NCI-H510A treated with DMSO at 0.1 percent for 48 hours (cell line): ENCODE measurements at regions not wholly inside any gene's neighbourhood (a gene's known extent, or its start where the extent isn't known, plus 50 kb on each side); places are given as distances from the start of the nearest gene placed in this dataset.

Experiments used
- DNase-seq: peaks from one replicate; lab custom pipeline; 2025; lab: John Stamatoyannopoulos, UW

DNA sequence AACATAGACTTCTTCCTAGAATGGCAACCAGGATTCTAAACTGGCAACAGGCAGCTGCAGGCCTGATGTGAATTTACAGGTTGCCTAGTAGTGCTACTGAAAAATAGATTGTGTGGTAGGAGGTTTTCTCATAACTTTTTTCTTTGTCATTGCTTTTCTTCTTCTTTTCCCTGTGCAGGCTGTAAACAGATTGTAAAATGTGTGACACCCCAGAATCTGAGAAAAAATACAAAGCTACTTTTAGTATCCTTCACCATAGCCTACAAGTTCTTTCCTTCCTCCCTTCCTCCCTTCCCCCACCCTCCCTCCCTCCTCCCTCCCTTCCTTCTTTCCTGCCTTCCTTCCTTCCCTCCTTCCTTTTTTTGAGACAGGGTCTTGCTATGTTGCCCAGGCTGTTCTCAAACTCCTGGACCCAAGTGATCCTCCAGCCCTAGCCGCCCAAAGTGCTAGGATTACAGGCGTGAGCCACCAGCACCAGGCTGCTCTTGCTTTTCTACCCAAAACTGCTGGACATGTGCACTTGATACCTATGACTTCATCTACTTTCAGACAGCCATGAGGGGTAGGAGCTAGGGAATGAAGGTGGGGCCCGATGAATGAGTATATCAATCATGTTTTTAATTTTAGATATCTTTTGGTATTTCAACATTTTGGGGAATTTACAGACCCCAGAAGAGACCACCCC, 114.2 kb upstream of the EEA1 start:
- no peak for DNase-seq

DNA sequence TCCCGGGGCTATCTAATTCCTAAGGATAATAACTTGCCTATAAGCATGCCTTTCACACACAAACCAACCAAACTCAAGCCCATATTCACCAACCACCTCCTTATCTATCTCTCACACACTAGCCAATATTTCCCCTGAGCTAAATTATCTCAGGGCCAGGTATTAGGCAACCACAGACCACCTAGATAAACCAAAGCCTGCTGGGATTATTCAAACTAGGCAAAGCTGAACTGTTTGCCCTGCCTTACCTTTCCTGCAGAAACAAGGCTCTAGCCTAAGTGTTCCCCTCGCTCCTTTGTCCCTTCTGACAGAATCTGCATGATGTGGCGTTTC, 114.7 kb upstream of the EEA1 start:
- no peak for DNase-seq

GRCh38 chr12:93047118-93047517, 118.0 kb upstream of the EEA1 start:
- no peak for DNase-seq

DNA sequence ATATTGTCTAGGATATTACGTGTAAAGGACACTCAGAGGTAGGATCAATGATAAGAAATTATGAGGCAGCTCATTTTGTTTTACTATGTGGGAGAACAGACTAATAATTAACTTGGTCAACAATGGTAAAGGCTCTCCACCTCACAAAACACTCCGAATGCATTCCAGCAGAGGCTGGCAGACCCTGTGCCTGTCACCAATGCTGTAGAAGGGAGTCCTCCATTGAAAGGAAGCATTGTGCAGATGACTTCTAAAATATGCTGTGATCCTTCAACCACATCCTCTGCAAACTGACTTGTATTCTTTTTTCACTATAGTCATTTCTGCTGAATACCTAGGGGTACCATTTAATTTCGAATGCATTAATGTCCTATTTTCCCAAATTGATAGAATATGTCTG, 119.6 kb upstream of the EEA1 start:
- DNase-seq, result no peak

GRCh38 chr12:93050026-93050747, 121.1 kb upstream of the EEA1 start:
- DNase-seq, result no peak

- DNase-seq, result no peak
Observed at GRCh38 chr12:93050748-93051081, 121.6 kb upstream of the EEA1 start.

DNA sequence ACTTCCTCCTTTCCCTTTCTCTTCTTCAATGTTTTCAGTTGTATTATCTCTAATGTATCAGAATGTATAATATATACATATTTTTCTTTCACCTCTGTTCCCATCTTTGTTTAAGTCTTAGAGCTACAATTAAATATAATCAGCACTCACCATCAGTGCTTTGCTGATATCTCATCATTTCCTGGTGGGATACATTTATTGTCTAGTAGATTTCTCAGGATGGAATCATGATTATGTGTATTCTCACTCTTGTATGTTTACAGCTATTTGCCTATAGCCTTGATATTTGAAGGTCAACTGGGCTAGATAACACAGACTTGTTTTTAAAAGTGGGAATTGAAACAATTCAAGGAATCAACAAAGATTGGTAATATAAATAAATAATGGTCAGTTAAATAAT, 124.9 kb upstream of the EEA1 start:
- no peak for DNase-seq

DNA sequence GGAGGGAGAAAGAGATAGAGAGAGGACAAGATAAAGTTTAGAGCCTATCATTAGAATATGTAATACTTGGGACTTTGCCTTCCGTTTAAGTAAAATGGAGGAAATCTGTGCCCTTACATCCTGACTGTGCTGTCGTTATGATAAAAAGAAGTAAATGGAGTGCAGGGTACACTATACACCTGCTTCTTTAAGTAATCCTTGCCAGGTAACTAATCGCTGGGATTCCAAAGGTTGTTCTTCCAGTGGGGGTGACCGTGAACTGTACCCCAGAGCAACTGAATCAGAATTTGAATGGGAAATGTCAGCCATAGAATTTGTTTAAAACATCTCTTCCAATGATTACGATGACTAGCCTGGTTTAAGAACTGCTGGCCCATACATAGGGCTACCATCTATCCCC, 126.1 kb upstream of the EEA1 start:
- no peak for DNase-seq

DNA sequence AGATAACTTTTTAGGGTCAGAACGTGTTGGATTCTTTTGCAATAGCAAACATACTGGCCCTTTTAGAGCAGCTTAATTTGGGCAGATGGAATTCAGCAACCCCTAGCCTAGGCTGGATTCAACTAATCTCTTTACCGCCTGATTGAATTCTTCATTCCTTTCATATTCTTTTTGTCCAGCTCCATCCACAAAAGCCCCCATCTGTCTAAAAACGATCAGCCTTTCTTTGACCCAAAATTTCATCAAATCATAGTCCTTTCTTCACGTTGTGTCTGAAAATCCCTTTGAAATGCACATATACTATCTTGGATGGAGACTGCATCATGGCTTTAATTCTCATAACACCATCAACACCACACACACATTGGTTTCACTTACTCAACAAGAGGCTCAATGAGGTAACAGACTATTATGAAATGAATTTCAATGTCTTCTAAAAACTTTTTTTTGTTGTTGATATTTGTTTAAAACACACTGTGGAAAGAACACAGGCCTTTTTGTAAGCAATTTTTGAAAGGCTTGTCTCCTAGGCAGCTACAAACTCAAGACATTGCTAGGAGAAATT, 128.0 kb upstream of the EEA1 start:
- no peak for DNase-seq

GRCh38 chr12:93058280-93058679, 129.2 kb upstream of the EEA1 start:
- no peak for DNase-seq

DNA sequence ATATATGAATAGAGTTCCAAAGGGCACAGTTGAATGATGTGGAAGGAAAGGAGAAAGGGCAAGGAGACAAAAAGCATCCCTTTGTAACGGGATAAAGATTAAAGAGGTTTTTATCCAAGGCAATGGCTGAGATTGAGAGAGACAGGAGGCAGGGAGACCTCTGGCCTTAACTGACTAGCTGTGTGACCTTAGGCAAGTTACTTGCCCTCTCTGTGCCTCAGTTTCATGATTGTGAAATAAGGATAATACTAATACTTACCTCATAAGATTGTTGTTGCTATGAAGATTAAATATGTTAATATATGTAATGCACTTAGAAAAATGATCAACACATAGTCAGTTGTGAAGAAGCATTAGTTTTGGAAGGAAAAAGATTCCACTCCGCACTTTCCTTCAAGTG, 130.2 kb upstream of the EEA1 start:
- no peak for DNase-seq

GRCh38 chr12:93059925-93060665, 131.0 kb upstream of the EEA1 start:
- no peak for DNase-seq

DNA sequence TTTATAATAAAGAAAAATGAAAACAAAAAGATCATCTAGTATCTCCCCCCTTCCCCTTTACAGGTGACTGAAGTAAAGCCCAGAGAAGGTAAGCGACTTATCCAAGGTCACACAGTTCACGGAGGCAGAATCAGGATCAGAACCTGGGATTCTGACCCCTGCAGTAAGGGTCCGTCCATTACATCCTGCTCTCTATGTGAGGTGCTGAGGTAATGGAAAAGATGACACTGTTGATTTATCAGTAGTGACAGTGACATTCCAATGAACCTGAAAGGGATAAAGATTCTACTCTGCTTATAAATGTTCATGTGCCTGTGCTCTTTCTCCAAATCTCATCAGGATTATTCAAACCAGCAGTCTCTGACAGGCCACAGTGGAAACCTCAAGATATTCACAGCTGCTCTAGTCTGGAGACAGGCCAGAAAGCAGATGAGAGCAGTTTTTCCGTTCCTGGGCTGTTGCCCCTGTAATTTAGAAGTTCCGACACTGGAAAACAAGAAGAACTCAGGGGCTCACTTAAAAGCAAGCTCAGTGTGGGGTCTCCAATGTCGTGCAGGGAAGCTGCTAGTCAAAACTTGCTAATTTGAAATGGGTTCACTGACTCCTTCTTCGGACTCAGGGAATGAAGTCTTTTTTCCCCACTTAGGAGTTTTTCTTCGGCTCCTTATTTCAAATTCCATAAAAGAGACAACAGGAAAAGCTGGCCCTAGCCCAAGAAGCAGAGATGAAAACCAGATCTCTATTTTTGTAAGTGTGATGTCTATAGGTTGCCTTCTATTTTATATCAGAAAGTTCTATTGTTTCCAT, 131.8 kb upstream of the EEA1 start:
- DNase-seq, result no peak

DNA sequence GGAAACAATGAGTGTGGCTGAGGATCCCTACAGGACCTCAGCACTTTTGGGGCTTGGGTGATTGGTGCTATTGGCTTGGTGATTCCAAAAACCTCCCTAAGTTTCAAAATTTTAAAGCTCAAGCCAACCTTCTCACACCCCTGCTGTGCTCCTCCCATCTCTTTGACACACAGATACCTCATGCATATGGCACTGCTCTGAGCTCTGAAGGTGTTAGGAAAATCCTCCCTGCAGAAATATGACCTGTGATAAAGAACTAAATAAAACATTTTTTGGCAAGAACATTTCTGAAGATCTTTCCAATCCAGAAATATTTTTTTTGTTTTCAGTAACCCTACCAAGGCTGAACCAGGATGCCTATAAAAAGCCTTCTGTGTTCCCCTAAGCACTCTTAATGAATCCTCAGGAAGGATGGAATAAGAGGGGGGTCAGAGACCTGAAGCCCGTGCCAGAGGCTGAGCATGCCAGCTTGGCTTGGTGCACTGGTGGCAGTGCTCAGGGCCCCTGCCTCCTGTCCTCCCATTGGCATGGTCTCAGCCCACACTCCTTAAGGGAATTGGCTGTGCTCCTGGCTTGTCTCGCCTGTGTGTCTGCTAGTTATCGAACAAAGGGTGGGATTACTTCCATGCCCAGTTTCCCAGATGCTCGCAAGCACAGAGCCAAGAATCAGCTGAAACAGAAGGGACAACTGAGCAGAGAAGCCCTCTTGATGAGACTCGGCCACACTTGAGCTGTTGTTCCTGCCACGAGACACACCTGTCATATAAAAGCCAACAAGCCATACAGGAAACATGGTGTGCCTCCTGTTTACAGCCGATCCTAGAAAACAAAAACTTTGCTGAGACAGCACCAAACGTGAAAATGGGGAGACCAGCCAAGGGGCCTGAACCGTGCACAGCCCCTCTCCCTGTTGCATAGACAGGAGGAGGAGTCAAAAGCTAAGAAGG, 132.7 kb upstream of the EEA1 start:
- DNase-seq, result peak; percentile 46

DNA sequence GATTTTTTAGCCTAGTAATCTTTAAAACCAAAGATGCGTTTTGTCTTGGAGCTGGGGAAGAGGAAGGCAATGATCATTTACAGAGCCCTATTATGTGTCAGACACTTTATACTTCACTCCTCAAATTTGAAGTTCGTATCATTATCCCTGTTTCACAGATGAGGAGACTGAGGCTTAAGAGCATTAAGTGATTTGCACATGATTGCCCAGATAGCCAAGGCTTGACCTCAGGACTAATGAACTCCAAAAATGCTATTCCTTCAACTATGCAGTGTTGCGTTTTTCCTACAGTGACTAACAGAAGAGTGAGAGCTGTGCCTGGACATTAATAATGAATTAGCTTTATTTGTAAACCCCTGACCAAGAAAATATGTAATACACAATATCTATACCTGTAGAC, 136.8 kb upstream of the EEA1 start:
- DNase-seq, result no peak

DNA sequence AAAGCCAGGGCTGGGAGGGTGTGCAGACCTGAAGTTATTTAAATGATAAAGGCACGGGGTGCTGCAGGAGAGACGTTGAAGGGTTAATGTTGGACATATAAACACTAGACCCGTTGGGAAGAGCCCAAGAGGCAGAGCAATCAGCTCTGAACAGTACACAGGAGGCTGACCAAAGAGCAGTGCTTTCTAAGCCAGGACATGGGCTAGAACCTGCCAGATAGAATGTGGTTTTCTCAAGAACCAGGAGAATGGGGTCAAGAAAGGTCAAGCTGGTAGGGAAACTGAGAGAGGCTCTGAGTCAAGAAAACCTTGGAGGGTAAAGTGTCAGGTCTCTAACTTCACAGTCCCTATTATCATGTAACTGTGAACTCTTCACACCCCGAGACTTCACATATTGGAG, 143.2 kb upstream of the EEA1 start:
- no peak for DNase-seq

DNA sequence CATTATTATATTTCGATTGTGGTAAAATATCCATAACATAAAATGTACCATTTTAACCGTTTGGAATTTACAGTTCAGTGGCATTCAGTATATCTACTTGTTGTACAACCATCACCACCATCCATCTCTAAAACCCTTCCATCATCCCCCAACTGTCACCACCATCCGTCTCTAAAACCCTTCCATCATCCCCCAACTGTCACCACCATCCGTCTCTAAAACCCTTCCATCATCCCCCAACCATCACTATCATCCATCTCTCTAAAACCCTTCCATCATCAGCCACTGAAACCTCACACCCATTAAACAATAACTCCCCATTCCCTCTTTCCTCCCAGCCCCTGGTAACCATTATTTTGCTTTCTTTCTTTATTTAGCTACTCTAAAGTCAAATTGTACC, 144.2 kb upstream of the EEA1 start:
- DNase-seq, result no peak

- DNase-seq, result no peak
Observed at GRCh38 chr12:93078059-93078458, 149.0 kb upstream of the EEA1 start.

DNA sequence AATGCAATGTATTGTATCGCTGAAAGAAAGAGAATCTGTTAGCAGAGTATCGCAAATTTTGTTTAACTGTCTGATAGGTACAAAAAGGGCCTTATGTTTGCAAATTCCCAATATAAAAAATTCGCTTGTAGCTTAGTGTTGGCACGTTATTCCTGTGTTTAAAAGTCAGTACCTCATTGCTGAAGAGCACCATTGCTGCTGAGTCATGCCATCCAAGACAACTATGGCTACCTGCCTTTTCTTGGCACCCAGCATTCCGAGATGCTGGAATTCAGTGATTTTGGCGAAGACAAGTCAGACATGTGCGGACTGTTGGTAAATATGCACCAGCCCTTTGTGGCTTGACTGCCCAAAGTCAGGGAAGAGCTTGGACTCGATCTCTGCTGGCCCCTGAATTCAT, 149.5 kb upstream of the EEA1 start:
- DNase-seq, result no peak

DNA sequence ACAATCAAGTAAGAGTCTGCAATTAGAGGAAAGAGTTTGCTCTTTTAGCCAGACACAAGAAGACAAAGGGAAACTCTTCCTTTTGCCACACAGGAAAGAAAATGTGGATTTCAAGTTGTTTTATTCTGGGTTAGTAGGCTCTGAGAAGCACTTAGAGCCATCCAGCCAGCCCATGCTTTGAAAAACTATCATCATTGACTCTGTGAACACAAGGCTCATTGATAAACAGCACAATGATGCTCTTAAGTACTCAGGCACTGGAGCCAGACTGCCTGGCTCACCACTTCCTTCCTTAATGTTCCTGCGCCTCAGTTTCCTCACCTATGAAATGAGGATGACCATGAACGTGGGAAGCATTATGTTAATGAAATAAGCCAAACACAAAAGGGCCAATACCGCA, 150.2 kb upstream of the EEA1 start:
- no peak for DNase-seq

DNA sequence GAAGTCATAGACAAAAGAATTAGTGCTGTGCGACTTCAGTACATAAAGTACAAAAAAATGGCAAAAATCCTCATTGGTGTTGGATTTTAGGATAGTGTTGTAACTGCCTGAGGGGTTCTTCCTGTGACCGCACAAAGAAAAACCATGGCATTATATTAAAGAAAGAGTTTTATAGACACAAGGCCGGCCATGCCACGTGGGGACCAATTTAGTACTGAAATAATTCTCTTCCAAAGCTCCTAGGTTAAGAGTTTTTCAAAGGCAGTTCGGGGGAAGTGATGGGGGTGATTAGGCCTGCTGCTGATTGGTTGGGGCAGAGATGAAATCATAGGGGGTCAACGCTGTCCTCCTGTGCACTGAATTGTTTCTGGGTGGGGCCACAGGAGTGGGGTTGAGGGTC, 150.9 kb upstream of the EEA1 start:
- no peak for DNase-seq
